ENCODE measurements at regions not wholly inside any gene's neighbourhood (a gene's known extent, or its start where the extent isn't known, plus 50 kb on each side); places are given as distances from the start of the nearest gene placed in this dataset.

- no peak for DNase-seq (ENCODE audit: extremely low read depth, low read depth)
- no peak overlapping the region for H3K4me3 ChIP-seq (replicated peaks; ENCODE audit: low read depth, low read length)
- TF ChIP-seq CTCF (IDR thresholded peaks at IDR 0.05; ENCODE audit: low read depth, low read length, missing control alignments) = no peak
Measured at GRCh38 chr13:81986308-81986707, 1645.4 kb upstream of the SPRY2 start.

- DNase-seq (ENCODE audit: extremely low read depth, low read depth) = no peak
- H3K4me3 ChIP-seq (replicated peaks; ENCODE audit: low read depth, low read length) = no peak overlapping the region
- TF ChIP-seq CTCF (IDR thresholded peaks at IDR 0.05; ENCODE audit: low read depth, low read length, missing control alignments) = no peak
Measured at GRCh38 chr13:81957121-81957520, 1616.2 kb upstream of the SPRY2 start.

GRCh38 chr13:81929988-81930387, 1589.1 kb upstream of the SPRY2 start:
- DNase-seq (ENCODE audit: extremely low read depth, low read depth) = no peak
- no peak overlapping the region for H3K4me3 ChIP-seq (replicated peaks; ENCODE audit: low read depth, low read length)
- no peak for TF ChIP-seq CTCF (IDR thresholded peaks at IDR 0.05; ENCODE audit: low read depth, low read length, missing control alignments)

- no peak for DNase-seq (ENCODE audit: extremely low read depth, low read depth)
- no peak overlapping the region for H3K4me3 ChIP-seq (replicated peaks; ENCODE audit: low read depth, low read length)
- no peak for TF ChIP-seq CTCF (IDR thresholded peaks at IDR 0.05; ENCODE audit: low read depth, low read length, missing control alignments)
Measured at GRCh38 chr13:81927347-81927746, 1586.4 kb upstream of the SPRY2 start.

- DNase-seq (ENCODE audit: extremely low read depth, low read depth) = no peak
- no peak for TF ChIP-seq CTCF (IDR thresholded peaks at IDR 0.05; ENCODE audit: low read depth, low read length, missing control alignments)
- H3K4me3 ChIP-seq (replicated peaks; ENCODE audit: low read depth, low read length) = no peak overlapping the region
Measured at GRCh38 chr13:81917810-81918209, 1576.9 kb upstream of the SPRY2 start.

- TF ChIP-seq CTCF (IDR thresholded peaks at IDR 0.05; ENCODE audit: low read depth, low read length, missing control alignments) = no peak
- no peak overlapping the region for H3K4me3 ChIP-seq (replicated peaks; ENCODE audit: low read depth, low read length)
- no peak for DNase-seq (ENCODE audit: extremely low read depth, low read depth)
Measured at GRCh38 chr13:81916461-81916860, 1575.5 kb upstream of the SPRY2 start.

- TF ChIP-seq CTCF (IDR thresholded peaks at IDR 0.05; ENCODE audit: low read depth, low read length, missing control alignments) = no peak
- DNase-seq (ENCODE audit: extremely low read depth, low read depth) = no peak
- no peak overlapping the region for H3K4me3 ChIP-seq (replicated peaks; ENCODE audit: low read depth, low read length)
Measured at GRCh38 chr13:81907787-81908372, 1567.0 kb upstream of the SPRY2 start.
